SIG-M5 treated with dmso at 0.1 percent for 504 hours (cell line): ENCODE measurements at regions not wholly inside any gene's neighbourhood (a gene's known extent, or its start where the extent isn't known, plus 50 kb on each side); places are given as distances from the start of the nearest gene placed in this dataset.

Experiments
- DNase-seq: peaks from one replicate; lab custom pipeline; 2025; ENCODE audit not compliant: unreplicated experiment; lab: John Stamatoyannopoulos, UW

DNA sequence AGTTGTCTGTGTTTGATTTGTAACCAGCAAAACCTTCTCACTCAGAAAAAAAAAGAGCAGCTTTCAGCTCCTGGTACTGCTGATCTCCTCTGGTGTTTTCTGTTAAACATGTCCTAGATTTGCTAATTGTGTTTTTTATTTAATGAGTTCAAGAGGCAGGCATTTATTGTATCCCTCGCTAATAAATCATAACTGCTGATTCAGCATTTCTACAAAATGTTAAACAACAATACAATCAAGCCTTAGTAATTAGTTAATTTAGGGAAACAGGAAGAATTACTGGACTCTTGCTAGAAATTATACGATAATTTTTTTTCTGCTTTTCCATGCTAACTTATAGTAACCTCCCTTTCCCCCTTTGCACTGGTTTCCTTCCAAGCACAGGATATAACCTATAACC lies 66.8 kb upstream of the NRP1 start:
- DNase-seq: no peak

DNA sequence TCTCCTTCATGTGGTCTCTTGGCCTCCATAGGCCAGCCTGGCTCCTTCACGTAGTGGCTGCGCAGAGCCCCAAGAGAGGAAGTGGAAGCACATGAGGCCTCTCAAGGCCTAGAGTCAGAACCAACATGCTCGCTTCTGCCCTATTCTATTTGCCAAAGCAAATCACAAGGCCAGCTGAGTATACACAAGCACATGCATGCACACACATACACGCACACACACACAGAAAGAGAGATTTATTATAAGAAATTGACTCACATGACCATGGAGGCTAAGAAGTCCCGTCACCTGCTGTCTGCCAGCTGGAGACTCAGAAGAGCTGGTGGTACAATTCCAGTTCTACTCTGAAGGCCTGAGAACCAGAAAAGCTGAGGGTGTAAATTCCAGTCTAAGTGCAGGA lies 64.3 kb upstream of the NRP1 start:
- no peak for DNase-seq

DNA sequence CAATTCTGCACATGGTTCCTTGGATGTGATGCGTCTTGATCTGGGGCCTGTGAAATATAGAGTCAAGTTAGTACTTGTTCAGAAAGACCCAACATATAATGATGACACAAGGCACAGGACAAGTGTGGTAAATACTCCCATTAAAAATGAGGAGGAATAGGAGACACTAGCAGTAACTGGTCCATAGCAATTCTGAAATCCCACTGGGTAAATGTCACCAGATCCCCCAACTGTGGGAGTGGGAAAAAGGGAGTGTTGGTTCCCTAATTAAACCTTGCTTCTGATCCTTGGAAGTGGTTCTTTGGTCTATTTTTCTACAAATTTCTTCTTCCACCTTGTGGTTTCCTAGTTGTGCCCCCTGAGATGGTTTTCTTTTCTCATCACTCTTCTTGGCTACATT lies 62.5 kb upstream of the NRP1 start:
- no peak for DNase-seq

DNA sequence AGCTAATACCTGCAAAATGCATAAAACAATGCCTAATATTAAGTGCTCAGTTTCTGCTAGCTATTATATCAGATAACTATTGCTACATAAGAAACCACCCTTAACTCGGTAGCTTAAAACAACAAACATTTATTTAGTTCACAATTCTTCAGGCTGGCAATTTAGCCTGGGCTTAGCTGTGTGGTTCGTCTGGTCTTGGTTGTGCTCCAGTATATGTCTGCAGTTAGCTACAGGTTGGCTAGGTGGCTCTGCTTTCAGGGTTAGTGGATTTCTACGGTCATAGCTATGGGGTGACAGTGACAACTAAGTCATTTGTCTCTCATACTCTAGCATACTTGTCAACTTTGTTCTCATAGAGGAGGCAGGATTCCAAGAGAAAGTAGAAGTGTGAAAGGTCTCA lies 61.8 kb upstream of the NRP1 start:
- no peak for DNase-seq

DNA sequence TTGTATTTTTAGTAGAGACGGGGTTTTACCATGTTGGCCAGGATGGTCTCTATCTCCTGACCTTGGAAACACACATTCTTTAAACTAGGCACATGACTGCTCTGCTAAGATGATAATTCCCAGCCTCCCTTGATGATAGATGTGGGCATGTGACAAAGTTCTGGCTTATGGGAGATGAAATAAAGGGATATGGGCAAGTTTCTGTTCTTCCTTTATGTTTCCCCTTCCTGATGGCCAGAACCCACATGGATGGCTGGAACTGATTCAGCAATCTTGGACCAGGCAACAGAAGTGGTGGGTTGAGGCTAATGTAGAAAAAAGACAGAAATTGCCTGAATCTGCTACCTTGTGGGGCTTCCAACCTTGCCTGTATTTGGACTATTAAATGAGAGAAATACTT lies 60.7 kb upstream of the NRP1 start:
- no peak for DNase-seq

DNA sequence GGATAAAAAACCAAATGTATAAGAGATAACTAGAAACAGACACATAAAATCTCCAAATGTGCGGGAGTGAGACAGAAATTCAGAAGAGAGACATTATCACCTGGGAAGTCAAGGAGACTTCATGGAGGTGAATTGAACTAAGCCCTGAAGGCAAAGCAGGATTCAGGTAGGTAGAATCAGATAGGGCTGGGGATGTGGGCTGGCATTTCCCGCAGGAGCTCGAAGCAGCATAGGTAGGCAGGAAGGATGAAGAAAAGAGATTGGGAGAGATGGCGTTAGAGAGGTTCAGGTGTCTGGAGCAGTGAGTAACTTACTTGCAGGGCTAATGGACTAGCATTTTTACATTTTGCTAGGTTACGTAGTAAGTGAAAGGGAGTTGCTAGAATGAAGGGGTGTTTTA lies 58.2 kb upstream of the NRP1 start:
- no peak for DNase-seq

DNA sequence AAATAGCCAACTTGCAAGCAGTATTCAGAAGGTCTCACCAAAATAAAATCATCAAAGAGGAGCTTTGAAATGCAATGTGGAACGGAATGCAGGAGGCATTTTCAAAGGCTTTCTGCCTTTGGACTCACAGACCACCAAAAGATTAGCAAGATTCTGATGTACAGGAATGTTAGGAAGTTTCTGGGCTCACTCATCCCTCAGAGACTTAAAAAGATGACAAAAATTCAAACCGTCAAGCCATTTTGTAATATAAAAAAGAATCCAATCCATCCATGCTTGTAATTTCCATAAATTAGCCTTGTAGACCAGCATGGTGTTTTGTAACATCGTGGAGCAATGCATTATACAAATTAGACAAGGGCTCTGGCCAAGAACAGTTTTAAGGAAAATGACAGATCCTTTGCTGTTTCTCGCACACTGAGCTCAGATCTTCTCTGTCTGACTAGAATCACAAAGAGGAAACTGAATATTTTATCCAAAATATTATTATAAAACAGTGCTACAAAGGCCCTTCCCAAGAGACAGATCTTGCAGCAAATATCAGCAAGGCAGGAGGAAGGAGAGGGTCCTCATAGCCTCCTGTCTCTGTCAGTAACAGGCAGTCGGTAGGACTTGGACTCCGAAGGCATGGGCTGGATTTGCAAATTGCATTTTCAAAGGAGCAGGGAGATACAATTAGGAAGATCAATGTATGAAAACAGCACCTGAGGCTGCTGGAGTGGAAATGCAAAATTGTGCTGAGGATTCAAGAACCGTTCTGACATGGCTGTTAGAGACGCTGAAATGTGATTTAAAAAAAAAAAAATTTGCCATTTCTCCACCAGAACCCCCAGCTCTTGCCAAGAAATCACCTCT lies 57.4 kb upstream of the NRP1 start:
- no peak for DNase-seq

DNA sequence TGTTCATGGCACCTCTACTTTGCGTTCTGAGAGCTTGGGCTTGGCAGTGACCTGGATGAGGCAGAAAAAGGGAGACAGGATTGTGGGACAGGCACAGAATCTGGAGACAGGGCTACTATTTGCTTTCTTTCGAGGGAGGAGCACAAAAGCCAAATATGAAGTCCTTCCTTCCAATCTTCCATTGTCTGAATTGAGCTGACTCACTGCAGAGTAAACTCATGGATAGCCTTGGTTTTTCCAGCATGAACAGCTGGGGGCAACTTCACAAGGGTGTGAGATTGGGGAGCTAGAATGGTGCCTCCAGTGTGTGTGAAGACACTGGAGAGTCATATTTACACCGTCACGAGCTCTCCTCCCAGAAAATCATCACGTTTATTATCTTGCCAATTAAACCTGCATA lies 55.6 kb upstream of the NRP1 start:
- no peak for DNase-seq

DNA sequence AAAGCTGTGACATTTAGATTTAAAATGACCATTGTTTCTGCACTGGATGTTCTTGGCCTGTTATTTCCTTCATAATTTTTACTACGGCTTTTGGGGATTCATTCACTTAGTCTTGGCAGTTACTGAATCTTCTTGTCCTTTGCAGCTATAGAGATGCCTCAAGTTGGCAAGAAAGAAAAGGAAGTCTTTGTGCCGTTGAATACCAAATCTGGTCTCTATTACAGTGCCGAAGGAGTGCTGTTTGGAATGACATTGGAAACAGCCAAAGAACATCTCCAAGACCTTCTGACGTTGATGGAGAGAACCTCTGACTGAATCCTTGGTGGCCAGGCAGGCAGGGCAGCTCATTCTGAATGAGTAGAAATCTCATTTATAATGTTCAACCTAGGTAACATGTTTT lies 54.3 kb upstream of the NRP1 start:
- DNase-seq: no peak

DNA sequence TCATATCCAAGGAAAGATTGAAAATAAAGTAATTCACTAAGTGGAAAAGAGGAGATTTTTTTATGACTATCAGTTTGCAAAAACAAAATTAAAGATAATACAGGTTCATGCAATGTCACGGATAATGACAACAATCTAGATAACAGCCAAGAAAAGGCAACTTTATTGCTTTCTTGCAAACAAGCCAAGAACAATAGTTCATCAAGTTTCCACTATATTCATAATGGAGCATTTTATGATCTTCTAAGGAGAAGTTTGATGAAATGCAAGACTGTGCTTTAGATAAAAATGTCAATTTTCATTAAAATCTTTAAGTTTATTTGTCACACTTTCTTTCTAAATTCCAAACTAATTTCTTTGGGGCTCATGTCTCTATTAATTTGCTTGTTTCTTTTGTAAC lies 53.9 kb upstream of the NRP1 start:
- no peak for DNase-seq

DNA sequence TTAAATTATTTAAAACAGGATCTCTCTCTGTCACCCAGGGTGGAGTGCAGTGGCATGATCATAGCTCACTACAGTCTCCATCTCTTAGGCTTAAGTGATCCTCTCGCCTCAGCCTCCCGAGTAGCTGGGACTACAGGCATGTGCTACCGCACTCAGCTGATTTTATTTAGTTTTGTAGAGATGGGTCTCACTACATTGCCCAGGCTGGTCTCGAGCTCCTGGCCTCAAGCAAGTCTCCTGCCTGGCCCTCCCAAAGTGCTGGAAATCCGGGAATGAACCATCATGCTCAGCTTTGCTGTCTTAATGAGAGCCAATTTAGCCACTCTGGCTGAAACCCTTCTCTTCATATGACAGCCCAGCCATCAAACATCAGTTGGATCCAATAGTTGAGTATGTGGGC lies 53.3 kb upstream of the NRP1 start:
- DNase-seq: no peak

DNA sequence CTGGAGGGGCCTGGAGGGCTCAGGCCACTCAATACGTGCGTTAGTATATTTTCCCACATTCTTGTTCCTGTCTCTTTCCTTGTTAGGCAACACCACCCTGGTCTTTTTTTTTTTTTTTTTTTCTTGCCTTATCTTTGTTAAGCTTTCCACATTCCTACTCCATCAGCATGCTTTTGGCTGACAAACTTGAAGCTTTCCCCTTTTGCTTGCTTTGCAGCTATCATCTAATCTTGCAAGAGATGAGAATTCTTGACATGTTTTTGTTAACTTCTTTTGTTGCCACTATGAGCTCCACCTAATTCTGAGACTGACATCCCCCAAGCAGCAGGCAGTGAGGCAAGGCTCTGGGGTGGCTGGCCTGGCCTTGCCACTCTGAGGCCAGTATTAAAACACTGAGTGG lies 52.5 kb upstream of the NRP1 start:
- no peak for DNase-seq

DNA sequence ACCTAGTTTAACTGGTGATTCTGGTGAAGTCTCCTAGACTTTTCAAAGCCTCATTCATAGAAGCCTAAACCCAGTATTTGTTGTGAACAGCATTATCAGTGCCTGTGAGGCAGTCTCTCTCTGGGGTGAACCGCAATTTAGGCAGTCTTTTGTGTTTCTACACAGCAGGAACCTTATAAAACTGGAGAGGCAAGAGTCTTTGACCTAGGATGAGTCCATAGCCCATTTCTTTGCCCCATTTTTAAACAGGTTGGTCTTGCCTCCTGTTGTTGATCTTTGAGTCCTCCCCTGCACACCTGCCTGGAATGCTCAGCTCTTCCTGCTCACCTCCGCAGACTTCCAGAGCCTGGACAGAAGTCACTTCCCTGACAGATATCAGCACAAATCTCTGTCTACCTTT lies 51.2 kb upstream of the NRP1 start:
- DNase-seq: no peak

DNA sequence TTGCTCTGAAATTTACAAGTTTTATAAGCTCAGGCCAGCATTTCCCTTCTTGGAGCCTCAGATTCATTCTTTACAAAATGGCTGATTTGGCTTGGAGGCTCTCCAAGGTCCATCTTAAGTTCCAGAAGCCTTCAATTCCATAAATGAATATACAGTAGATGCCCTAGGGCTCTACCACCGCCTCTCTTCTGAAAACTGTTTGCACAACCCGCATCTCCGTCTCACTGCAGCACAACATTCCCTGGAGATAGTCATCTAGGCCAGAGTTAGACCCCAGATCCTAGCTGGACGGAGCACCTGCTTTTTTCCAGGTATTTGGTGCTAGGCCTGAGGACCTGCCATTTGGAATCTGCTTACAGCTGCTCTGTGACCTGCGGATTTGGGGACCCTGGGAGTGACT lies 50.5 kb upstream of the NRP1 start:
- DNase-seq: no peak
